ENCODE measurements at regions not wholly inside any gene's neighbourhood (a gene's known extent, or its start where the extent isn't known, plus 50 kb on each side); places are given as distances from the start of the nearest gene placed in this dataset.

GRCh38 chr6:139940741-139941729, 566.6 kb upstream of the CITED2 start:
- no peak for TF ChIP-seq CTCF (conservative IDR thresholded peaks at IDR 0.05 in 1 of 2, IDR thresholded peaks at IDR 0.05 in 1 of 2; ENCODE audit: extremely low read depth in 1 of 2, insufficient read depth in 1 of 2, low read depth in 1 of 2, low read length in 2 of 2)
- TF ChIP-seq EZH2 (IDR thresholded peaks at IDR 0.05; ENCODE audit: borderline replicate concordance, low read length): no peak

All from mammary epithelial cell (primary cell).